IMR-90 (cell line): ENCODE measurements at regions not wholly inside any gene's neighbourhood (a gene's known extent, or its start where the extent isn't known, plus 50 kb on each side); places are given as distances from the start of the nearest gene placed in this dataset.

Experiments
- ATAC-seq: fragments of 200-7000 bp; cut with Tn5 transposase; 2 replicates; pipeline ENCODE4 v1.9.1; 2020; ENCODE audit warnings: low read depth, mild to moderate bottlenecking, moderate library complexity
- BruUV-seq: library from RNA; stranded (reverse); fragments of 400-500 nt; replicated peaks from 2 replicates; lab custom pipeline; 2021; lab: Mats Ljungman, UMichigan
- CTCF ChIA-PET: fragments of 300-600 bp; formaldehyde crosslinking; extraction: SDS; loops from one replicate; lab custom pipeline; 2021; ENCODE audit warnings: antibody characterized with exemption; lab: Yijun Ruan, JAX
- POLR2A ChIA-PET: fragments of 300-600 bp; sonication (Branson Sonifier 250); formaldehyde crosslinking; loops from one replicate; lab custom pipeline; 2022; ENCODE audit warnings: antibody characterized with exemption; ENCODE audit not compliant: unreplicated experiment; lab: Charles Lee
- DNase-seq: peaks from one replicate; pipeline ENCODE4 v3.0.0; 2013
- H2AFZ ChIP-seq: replicated peaks from 2 replicates; pipeline ENCODE3; 2013; ENCODE audit warnings: low read length, mild to moderate bottlenecking; ENCODE audit not compliant: poor library complexity
- H2AK5ac ChIP-seq: 2 replicates; pipeline ENCODE4 v1.6.1; 2013; ENCODE audit warnings: low read depth, low read length, inconsistent platforms
- H2AK9ac ChIP-seq: replicated peaks from 2 replicates; pipeline ENCODE3; 2013; ENCODE audit warnings: mild to moderate bottlenecking, low read depth, low read length, moderate library complexity; ENCODE audit not compliant: poor library complexity
- H2BK120ac ChIP-seq: 2 replicates; pipeline ENCODE4 v1.6.1; 2013; ENCODE audit warnings: low read depth, low read length, inconsistent platforms
- H2BK15ac ChIP-seq: 3 replicates; pipeline ENCODE4 v1.6.1; 2013; ENCODE audit warnings: low read depth, low read length, inconsistent platforms
- H2BK20ac ChIP-seq: 2 replicates; pipeline ENCODE4 v1.6.1; 2013; ENCODE audit warnings: low read depth, mild to moderate bottlenecking, inconsistent platforms, low read length, moderate library complexity
- H2BK5ac ChIP-seq: 2 replicates; pipeline ENCODE4 v1.6.1; 2013; ENCODE audit warnings: mild to moderate bottlenecking, low read depth, low read length, inconsistent platforms; ENCODE audit not compliant: poor library complexity, severe bottlenecking
- H3K14ac ChIP-seq: replicated peaks from 2 replicates; pipeline ENCODE4 v1.6.1; 2013; ENCODE audit warnings: low read depth, low read length, inconsistent platforms
- H3K18ac ChIP-seq: 2 replicates; pipeline ENCODE4 v1.6.1; 2013; ENCODE audit warnings: low read depth, low read length, control low read depth
- H3K23ac ChIP-seq: 2 replicates; pipeline ENCODE4 v1.6.1; 2013; ENCODE audit warnings: low read depth, low read length, inconsistent platforms
- H3K27ac ChIP-seq: 2 replicates; pipeline ENCODE4 v1.5.1; 2013; ENCODE audit warnings: mild to moderate bottlenecking, control low read depth, low read length; ENCODE audit not compliant: insufficient read depth
- H3K27me3 ChIP-seq: 2 replicates; pipeline ENCODE4 v1.6.1; 2013; ENCODE audit warnings: low read length; ENCODE audit not compliant: control insufficient read depth, insufficient read depth
- H3K36me3 ChIP-seq: 2 replicates; pipeline ENCODE4 v1.6.1; 2013; ENCODE audit warnings: low read length, mixed read lengths; ENCODE audit not compliant: control insufficient read depth, insufficient read depth
- H3K4ac ChIP-seq: 2 replicates; pipeline ENCODE4 v1.6.1; 2013; ENCODE audit warnings: low read depth, low read length, inconsistent platforms
- H3K4me1 ChIP-seq: 2 replicates; pipeline ENCODE4 v1.6.1; 2013; ENCODE audit warnings: low read length, mixed read lengths; ENCODE audit not compliant: control insufficient read depth, insufficient read depth
- H3K4me2 ChIP-seq: 2 replicates; pipeline ENCODE4 v1.6.1; 2013; ENCODE audit warnings: low read depth, mild to moderate bottlenecking, control low read depth, low read length, moderate library complexity
- H3K4me3 ChIP-seq: 2 replicates; pipeline ENCODE4 v1.5.1; 2013; ENCODE audit warnings: low read depth, mild to moderate bottlenecking, control low read depth, low read length, moderate library complexity; ENCODE audit not compliant: insufficient read depth
- H3K56ac ChIP-seq: 2 replicates; pipeline ENCODE4 v1.6.1; 2013; ENCODE audit warnings: low read length, inconsistent platforms; ENCODE audit not compliant: insufficient read depth; ENCODE audit errors: extremely low read depth
- H3K79me1 ChIP-seq, 2 experiments: 2 replicates each; pipeline ENCODE4 v1.6.1; 2013; ENCODE audit warnings: low read length in 2 of 2, inconsistent platforms in 1 of 2, low read depth in 1 of 2
- H3K9ac ChIP-seq: 2 replicates; pipeline ENCODE4 v1.6.1; 2013; ENCODE audit warnings: low read depth, low read length, control low read depth
- H3K9me1 ChIP-seq: 2 replicates; pipeline ENCODE4 v1.6.1; 2013; ENCODE audit warnings: low read length, inconsistent platforms; ENCODE audit not compliant: insufficient read depth
- H3K9me3 ChIP-seq: 2 replicates; pipeline ENCODE4 v1.6.1; 2013; ENCODE audit warnings: low read length; ENCODE audit not compliant: control insufficient read depth, insufficient read depth
- H4K20me1 ChIP-seq: 2 replicates; pipeline ENCODE4 v1.6.1; 2013; ENCODE audit warnings: low read length, inconsistent platforms; ENCODE audit not compliant: insufficient read depth
- H4K5ac ChIP-seq: 2 replicates; pipeline ENCODE4 v1.6.1; 2013; ENCODE audit warnings: mild to moderate bottlenecking, low read depth, low read length, control low read depth
- H4K8ac ChIP-seq, 2 experiments: 2 replicates each; pipeline ENCODE4 v1.6.1; 2013; ENCODE audit warnings: low read depth in 2 of 2, low read length in 2 of 2, control low read depth in 1 of 2, inconsistent platforms in 1 of 2
- H4K91ac ChIP-seq: 2 replicates; pipeline ENCODE4 v1.6.1; 2013; ENCODE audit warnings: low read depth, low read length, inconsistent platforms; ENCODE audit not compliant: insufficient read depth
- BHLHE40 ChIP-seq: fragments of 150-350 bp; IDR thresholded peaks from 2 replicates; pipeline ENCODE4 v1.6.1; 2016; ENCODE audit warnings: mild to moderate bottlenecking, low read depth, low read length
- CEBPB ChIP-seq: IDR thresholded peaks from 2 replicates; pipeline ENCODE4 v1.6.1; 2012; ENCODE audit warnings: low read depth, low read length, improper control_type of control experiment
- CHD1 ChIP-seq: IDR thresholded peaks from 2 replicates; pipeline ENCODE4 v1.6.1; 2012; ENCODE audit warnings: low read depth, low read length, improper control_type of control experiment
- FOS ChIP-seq: fragments of 150-350 bp; IDR thresholded peaks from 2 replicates; pipeline ENCODE4 v1.6.1; 2016; ENCODE audit warnings: low read depth, low read length
- MAFK ChIP-seq: IDR thresholded peaks from 2 replicates; pipeline ENCODE4 v1.6.1; 2012; ENCODE audit warnings: low read depth, low read length, improper control_type of control experiment
- MAZ ChIP-seq: IDR thresholded peaks from 2 replicates; pipeline ENCODE4 v1.6.1; 2012; ENCODE audit warnings: low read depth, mild to moderate bottlenecking, low read length, improper control_type of control experiment, moderate library complexity, borderline replicate concordance
- MXI1 ChIP-seq: IDR thresholded peaks from 2 replicates; pipeline ENCODE4 v1.6.1; 2012; ENCODE audit warnings: low read depth, mild to moderate bottlenecking, low read length, moderate library complexity, borderline replicate concordance
- NFE2L2 ChIP-seq: fragments of 150-350 bp; IDR thresholded peaks from 2 replicates; pipeline ENCODE4 v1.6.1; 2016; ENCODE audit warnings: low read depth, mild to moderate bottlenecking, low read length
- POLR2A ChIP-seq: IDR thresholded peaks from 2 replicates; pipeline ENCODE4 v1.6.1; 2012; ENCODE audit warnings: mild to moderate bottlenecking, low read depth, low read length
- RAD21 ChIP-seq: IDR thresholded peaks from 2 replicates; pipeline ENCODE4 v1.6.1; 2012; ENCODE audit warnings: low read length, improper control_type of control experiment
- RCOR1 ChIP-seq: IDR thresholded peaks from 2 replicates; pipeline ENCODE4 v1.6.1; 2012; ENCODE audit warnings: mild to moderate bottlenecking, low read length, improper control_type of control experiment; ENCODE audit not compliant: insufficient replicate concordance
- RFX5 ChIP-seq: IDR thresholded peaks from 2 replicates; pipeline ENCODE4 v1.8.0; 2012; ENCODE audit warnings: low read depth, mild to moderate bottlenecking, low read length, moderate library complexity
- WGBS, 2 experiments: methylation state at CpG; one replicate each; pipeline versions ENCODE4 v1.1.5 to v1.1.7; 2013; ENCODE audit warnings: missing lambda C conversion rate in 2 of 2; ENCODE audit not compliant: insufficient read length in 1 of 2; ENCODE audit errors: extremely low coverage in 2 of 2; 5-methylcytosine and 5-hydroxymethylcytosine counted together
- dilution Hi-C: fragments of 300-500 bp; cut with HindIII; formaldehyde crosslinking; loops from one replicate; pipeline ENCODE4 v1.14.3; 2018; ENCODE audit warnings: low sequenced_read_pairs; ENCODE audit not compliant: unreplicated experiment
- in situ Hi-C: fragments of 300-500 bp; cut with MboI; formaldehyde crosslinking; loops from 3 replicates; pipeline ENCODE4 v1.14.3; 2019; ENCODE audit warnings: low sequenced_read_pairs, inconsistent platforms, mixed read lengths
- intact Hi-C: fragments of 100-400 bp; cut with micrococcal nuclease; formaldehyde crosslinking; loops from 2 replicates; pipeline ENCODE4 v1.10.0; 2022
- TF ChIP-seq, protein P1 (sequence below): fragments of 150-350 bp; IDR thresholded peaks from 2 replicates; pipeline ENCODE4 v1.6.1; 2016; ENCODE audit warnings: low read depth, mild to moderate bottlenecking, low read length, moderate library complexity, borderline replicate concordance
- TF ChIP-seq, protein P2 (sequence below): fragments of 150-350 bp; IDR thresholded peaks from 2 replicates; pipeline ENCODE4 v1.6.1; 2017; ENCODE audit warnings: mild to moderate bottlenecking, antibody characterized with exemption, low read length, low read depth
- TF ChIP-seq, protein P3 (sequence below): conservative IDR thresholded peaks from 2 replicates; pipeline ENCODE4 v1.5.1; 2012; ENCODE audit warnings: mild to moderate bottlenecking, low read depth, low read length, improper control_type of control experiment

DNA sequence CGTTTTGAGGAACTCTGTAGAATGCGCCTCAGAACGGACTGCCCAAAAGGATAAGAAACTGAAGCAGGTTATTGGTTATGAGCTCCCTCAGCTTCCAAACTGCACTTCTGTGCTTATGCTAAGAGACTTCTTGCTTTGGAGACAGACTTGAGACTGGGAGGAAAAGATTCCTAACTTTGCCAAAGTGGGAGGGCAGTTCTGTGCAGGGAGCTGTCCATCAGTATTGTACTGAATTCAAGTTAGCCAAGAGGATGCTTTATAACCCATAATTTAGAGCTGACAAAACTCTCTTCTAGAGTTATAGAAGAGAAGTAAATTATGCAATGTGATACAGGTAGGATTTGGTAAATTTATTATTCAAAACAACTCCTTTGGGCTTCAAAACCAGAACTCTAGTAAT lies 519.8 kb upstream of the GBE1 start:
- no peak overlapping the region for H3K4me3 ChIP-seq
- POLR2A ChIA-PET: no interaction called here
- no peak overlapping the region for H3K4me2 ChIP-seq
- H3K9me1 ChIP-seq: no peaks in the 10 kb centered on the region
- H4K5ac ChIP-seq: no peak overlapping the region
- no peak overlapping the region for H2AK5ac ChIP-seq
- H2BK20ac ChIP-seq: no peak overlapping the region
- BruUV-seq: no TSS peak
- H2BK120ac ChIP-seq: no peak overlapping the region
- dilution Hi-C loops: no loop called here
- WGBS, 2 experiments: no CpG with 5 or more reads among the region's 3 CpGs
- H2AFZ ChIP-seq: no peak overlapping the region
- H4K8ac ChIP-seq: no peak overlapping the region
- no peaks in the 10 kb centered on the region for H3K9me3 ChIP-seq
- in situ Hi-C loops: no loop called here
- H3K27ac ChIP-seq: no peak overlapping the region
- H3K18ac ChIP-seq: no peak overlapping the region
- no peak overlapping the region for H2AK9ac ChIP-seq
- no peak overlapping the region for H3K56ac ChIP-seq
- no peak overlapping the region for H2BK5ac ChIP-seq
- no peak overlapping the region for H4K91ac ChIP-seq
- no peak for ATAC-seq
- H3K27me3 ChIP-seq: no peaks in the 10 kb centered on the region
- no peak overlapping the region for H3K9ac ChIP-seq
- no peak for DNase-seq
- TF ChIP-seq MXI1: no peak
- TF ChIP-seq FOS: no peak
- TF ChIP-seq, protein P1, sequence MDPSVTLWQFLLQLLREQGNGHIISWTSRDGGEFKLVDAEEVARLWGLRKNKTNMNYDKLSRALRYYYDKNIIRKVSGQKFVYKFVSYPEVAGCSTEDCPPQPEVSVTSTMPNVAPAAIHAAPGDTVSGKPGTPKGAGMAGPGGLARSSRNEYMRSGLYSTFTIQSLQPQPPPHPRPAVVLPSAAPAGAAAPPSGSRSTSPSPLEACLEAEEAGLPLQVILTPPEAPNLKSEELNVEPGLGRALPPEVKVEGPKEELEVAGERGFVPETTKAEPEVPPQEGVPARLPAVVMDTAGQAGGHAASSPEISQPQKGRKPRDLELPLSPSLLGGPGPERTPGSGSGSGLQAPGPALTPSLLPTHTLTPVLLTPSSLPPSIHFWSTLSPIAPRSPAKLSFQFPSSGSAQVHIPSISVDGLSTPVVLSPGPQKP: no peak
- TF ChIP-seq, protein P2, sequence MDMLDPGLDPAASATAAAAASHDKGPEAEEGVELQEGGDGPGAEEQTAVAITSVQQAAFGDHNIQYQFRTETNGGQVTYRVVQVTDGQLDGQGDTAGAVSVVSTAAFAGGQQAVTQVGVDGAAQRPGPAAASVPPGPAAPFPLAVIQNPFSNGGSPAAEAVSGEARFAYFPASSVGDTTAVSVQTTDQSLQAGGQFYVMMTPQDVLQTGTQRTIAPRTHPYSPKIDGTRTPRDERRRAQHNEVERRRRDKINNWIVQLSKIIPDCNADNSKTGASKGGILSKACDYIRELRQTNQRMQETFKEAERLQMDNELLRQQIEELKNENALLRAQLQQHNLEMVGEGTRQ: no peak
- TF ChIP-seq BHLHE40: no peak
- TF ChIP-seq CHD1: no peak
- no peak for TF ChIP-seq POLR2A
- TF ChIP-seq NFE2L2: no peak
- TF ChIP-seq MAFK: no peak
- no peak for TF ChIP-seq CEBPB
- TF ChIP-seq, protein P3, sequence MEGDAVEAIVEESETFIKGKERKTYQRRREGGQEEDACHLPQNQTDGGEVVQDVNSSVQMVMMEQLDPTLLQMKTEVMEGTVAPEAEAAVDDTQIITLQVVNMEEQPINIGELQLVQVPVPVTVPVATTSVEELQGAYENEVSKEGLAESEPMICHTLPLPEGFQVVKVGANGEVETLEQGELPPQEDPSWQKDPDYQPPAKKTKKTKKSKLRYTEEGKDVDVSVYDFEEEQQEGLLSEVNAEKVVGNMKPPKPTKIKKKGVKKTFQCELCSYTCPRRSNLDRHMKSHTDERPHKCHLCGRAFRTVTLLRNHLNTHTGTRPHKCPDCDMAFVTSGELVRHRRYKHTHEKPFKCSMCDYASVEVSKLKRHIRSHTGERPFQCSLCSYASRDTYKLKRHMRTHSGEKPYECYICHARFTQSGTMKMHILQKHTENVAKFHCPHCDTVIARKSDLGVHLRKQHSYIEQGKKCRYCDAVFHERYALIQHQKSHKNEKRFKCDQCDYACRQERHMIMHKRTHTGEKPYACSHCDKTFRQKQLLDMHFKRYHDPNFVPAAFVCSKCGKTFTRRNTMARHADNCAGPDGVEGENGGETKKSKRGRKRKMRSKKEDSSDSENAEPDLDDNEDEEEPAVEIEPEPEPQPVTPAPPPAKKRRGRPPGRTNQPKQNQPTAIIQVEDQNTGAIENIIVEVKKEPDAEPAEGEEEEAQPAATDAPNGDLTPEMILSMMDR: no peak
- TF ChIP-seq RCOR1: no peak
- no peak for TF ChIP-seq RFX5
- TF ChIP-seq MAZ: no peak
- TF ChIP-seq RAD21: no peak
- H3K14ac ChIP-seq: no peak overlapping the region
- CTCF ChIA-PET: no interaction called here
- H3K79me1 ChIP-seq: no peaks in the 10 kb centered on the region
- no peaks in the 10 kb centered on the region for H4K20me1 ChIP-seq
- intact Hi-C loops: no loop called here
- no peaks in the 10 kb centered on the region for H3K4me1 ChIP-seq
- no peak overlapping the region for H3K23ac ChIP-seq
- no peak overlapping the region for H2BK15ac ChIP-seq
- H3K4ac ChIP-seq: no peak overlapping the region
- no peaks in the 10 kb centered on the region for H3K36me3 ChIP-seq
